ENCODE measurements at regions not wholly inside any gene's neighbourhood (a gene's known extent, or its start where the extent isn't known, plus 50 kb on each side); places are given as distances from the start of the nearest gene placed in this dataset.
"Not testable (repeated sequence)": the region's sequence is repeated elsewhere in the genome, so short reads cannot be mapped to it uniquely, and the experiment has no call there.

DNA sequence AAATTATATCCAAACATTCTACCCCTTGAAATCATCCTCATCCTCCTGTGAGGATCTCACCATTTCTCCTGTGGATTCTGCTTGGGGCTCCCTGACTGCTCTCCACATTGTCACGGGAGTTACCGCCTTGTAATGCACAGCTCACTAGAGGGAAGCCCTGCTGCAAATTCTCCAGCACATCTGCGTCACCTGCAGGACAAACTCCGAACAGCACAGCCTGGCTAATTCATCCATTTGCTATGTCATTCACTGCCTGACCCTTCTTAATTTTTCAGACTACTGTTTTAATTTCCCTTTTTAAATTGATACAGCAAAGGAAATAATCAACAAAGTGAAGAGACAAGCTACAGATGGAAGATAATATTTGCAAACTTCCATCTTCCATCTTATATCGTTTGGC is 627.4 kb downstream of the FBXO15 start:
- H3K36me3 ChIP-seq (ENCODE audit: control insufficient read depth in 1 of 2, insufficient read depth in 2 of 2, low read length in 2 of 2), result no peaks in the 10 kb centered on the region
- H3K27ac ChIP-seq (ENCODE audit: low read depth, low read length), result no peak overlapping the region
- CTCF ChIA-PET, result no interaction called here
- H3K4me3 ChIP-seq (replicated peaks in 1 of 2; ENCODE audit: low read depth in 1 of 2, low read length in 2 of 2), result no peak overlapping the region
- no peak overlapping the region for H2AFZ ChIP-seq (ENCODE audit: low read depth, low read length, poor library complexity, severe bottlenecking)
- no peak for ATAC-seq
- intact Hi-C loops (cut with micrococcal nuclease), result no loop called here
- H3K4me2 ChIP-seq (ENCODE audit: low read length), result no peak overlapping the region
- POLR2A ChIA-PET, result no interaction called here
- H3K4me1 ChIP-seq (ENCODE audit: control insufficient read depth in 1 of 2, insufficient read depth in 2 of 2, low read length in 2 of 2), result no peaks in the 10 kb centered on the region
- peaks cover 9 to 17% of the 10 kb centered on the region in 2 experiments; a peak in 3 of 4 replicates for H3K9me3 ChIP-seq (ENCODE audit: control insufficient read depth in 1 of 2, insufficient read depth in 1 of 2, low read depth in 1 of 2, low read length in 2 of 2)
- H3K79me2 ChIP-seq (ENCODE audit: insufficient read depth, low read length), result no peaks in the 10 kb centered on the region
- TF ChIP-seq EZH2 (IDR thresholded peaks at IDR 0.05) (no peak), SRF (IDR thresholded peaks at IDR 0.05; ENCODE audit: low read depth) (no peak), CEBPB (IDR thresholded peaks at IDR 0.05; ENCODE audit: low read depth) (no peak), SP1 (IDR thresholded peaks at IDR 0.05; ENCODE audit: low read depth) (no peak), POLR2AphosphoS5 (IDR thresholded peaks at IDR 0.05; ENCODE audit: low read depth, low read length) (no peak)
- TF ChIP-seq, protein P1, sequence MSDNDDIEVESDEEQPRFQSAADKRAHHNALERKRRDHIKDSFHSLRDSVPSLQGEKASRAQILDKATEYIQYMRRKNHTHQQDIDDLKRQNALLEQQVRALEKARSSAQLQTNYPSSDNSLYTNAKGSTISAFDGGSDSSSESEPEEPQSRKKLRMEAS (IDR thresholded peaks at IDR 0.05), result no peak
- no peaks in the 10 kb centered on the region for H4K20me1 ChIP-seq (ENCODE audit: insufficient read depth)
- BruUV-seq (replicated peaks), result no TSS peak
- no peaks in the 10 kb centered on the region for H3K27me3 ChIP-seq (ENCODE audit: insufficient read depth, low read length)
- no peaks in the 10 kb centered on the region for H3K9me2 ChIP-seq (ENCODE audit: insufficient read depth)
- H3K9ac ChIP-seq (ENCODE audit: low read length), result no peak overlapping the region
- DNase-seq (ENCODE audit: low read depth, low spot score), result no peak
- RAD21 ChIA-PET (ENCODE audit: low non-redundant PET in 1 of 2, low total read pairs in 2 of 2, uncharacterized antibody in 2 of 2, unreplicated experiment in 2 of 2), result no interaction called here

DNA sequence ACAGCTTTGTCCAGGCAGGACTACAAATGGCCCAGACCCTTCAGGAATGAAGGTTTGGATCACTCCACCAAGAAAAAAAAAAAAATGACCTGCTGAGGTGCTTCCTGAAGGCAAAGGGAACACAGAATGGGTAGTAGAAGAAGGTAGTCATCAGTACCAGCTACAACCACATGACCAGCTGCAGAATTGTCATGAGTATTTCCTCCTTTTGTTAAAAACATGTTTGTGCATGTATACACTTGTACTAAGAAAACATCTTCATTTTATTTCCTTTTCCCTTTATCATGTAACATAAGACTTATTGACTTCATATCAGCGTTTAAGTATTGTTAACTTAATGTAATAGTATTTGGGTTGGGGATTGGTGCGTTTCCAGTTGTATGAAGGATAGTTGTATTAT is 631.6 kb downstream of the FBXO15 start:
- intact Hi-C loops (cut with micrococcal nuclease); CTCF ChIA-PET; H3K9me2 ChIP-seq (ENCODE audit: insufficient read depth); H3K4me3 ChIP-seq (replicated peaks in 1 of 2; ENCODE audit: low read depth in 1 of 2, low read length in 2 of 2); DNase-seq (ENCODE audit: low read depth, low spot score); BruUV-seq (replicated peaks); RAD21 ChIA-PET (ENCODE audit: low non-redundant PET in 1 of 2, low total read pairs in 2 of 2, uncharacterized antibody in 2 of 2, unreplicated experiment in 2 of 2); H3K4me1 ChIP-seq (ENCODE audit: control insufficient read depth in 1 of 2, insufficient read depth in 2 of 2, low read length in 2 of 2); H3K4me2 ChIP-seq (ENCODE audit: low read length); H4K20me1 ChIP-seq (ENCODE audit: insufficient read depth); H3K36me3 ChIP-seq (ENCODE audit: control insufficient read depth in 1 of 2, insufficient read depth in 2 of 2, low read length in 2 of 2); H3K9ac ChIP-seq (ENCODE audit: low read length); ATAC-seq; H3K27ac ChIP-seq (ENCODE audit: low read depth, low read length); H3K79me2 ChIP-seq (ENCODE audit: insufficient read depth, low read length); POLR2A ChIA-PET; H3K27me3 ChIP-seq (ENCODE audit: insufficient read depth, low read length); H2AFZ ChIP-seq (ENCODE audit: low read depth, low read length, poor library complexity, severe bottlenecking): not testable (repeated sequence)
- peaks cover 10 to 16% of the 10 kb centered on the region in 2 experiments; a peak in 2 of 4 replicates for H3K9me3 ChIP-seq (ENCODE audit: control insufficient read depth in 1 of 2, insufficient read depth in 1 of 2, low read depth in 1 of 2, low read length in 2 of 2)
